ENCODE measurements at regions not wholly inside any gene's neighbourhood (a gene's known extent, or its start where the extent isn't known, plus 50 kb on each side); places are given as distances from the start of the nearest gene placed in this dataset.

DNA sequence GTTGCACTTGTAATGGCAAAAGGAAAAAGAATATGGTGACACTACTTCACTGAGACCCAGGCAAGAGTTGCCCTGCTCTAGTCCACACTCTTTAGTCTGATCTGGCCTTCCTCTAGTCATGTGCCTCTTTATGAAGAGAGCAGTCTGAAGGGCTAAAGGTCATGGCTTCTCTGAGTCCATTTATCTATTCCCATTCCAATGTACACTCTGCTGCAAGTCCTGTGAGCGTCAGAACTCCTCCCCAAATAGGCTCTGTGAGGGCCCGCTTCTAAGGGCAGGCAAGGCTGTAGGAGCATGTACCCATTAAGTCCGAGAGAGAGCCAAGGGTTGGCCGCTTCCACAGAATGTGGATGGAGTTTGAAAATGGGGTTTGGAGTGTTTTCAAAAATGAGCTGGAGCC is 209.3 kb downstream of the AHR start:
- TF ChIP-seq, protein P1, sequence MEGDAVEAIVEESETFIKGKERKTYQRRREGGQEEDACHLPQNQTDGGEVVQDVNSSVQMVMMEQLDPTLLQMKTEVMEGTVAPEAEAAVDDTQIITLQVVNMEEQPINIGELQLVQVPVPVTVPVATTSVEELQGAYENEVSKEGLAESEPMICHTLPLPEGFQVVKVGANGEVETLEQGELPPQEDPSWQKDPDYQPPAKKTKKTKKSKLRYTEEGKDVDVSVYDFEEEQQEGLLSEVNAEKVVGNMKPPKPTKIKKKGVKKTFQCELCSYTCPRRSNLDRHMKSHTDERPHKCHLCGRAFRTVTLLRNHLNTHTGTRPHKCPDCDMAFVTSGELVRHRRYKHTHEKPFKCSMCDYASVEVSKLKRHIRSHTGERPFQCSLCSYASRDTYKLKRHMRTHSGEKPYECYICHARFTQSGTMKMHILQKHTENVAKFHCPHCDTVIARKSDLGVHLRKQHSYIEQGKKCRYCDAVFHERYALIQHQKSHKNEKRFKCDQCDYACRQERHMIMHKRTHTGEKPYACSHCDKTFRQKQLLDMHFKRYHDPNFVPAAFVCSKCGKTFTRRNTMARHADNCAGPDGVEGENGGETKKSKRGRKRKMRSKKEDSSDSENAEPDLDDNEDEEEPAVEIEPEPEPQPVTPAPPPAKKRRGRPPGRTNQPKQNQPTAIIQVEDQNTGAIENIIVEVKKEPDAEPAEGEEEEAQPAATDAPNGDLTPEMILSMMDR (IDR thresholded peaks at IDR 0.05) = no peak
- TF ChIP-seq EP300 (IDR thresholded peaks at IDR 0.05) = no peak
- TF ChIP-seq POLR2A (IDR thresholded peaks at IDR 0.05; ENCODE audit: low read depth) = no peak

Data from esophagus muscularis mucosa (tissue), 4 donors.